HCT116 (cell line): ENCODE measurements at regions not wholly inside any gene's neighbourhood (a gene's known extent, or its start where the extent isn't known, plus 50 kb on each side); places are given as distances from the start of the nearest gene placed in this dataset.

Experiments
- ATAC-seq: fragments of 200-7000 bp; cut with Tn5 transposase; 2 replicates; pipeline ENCODE4 v1.9.1; 2020; ENCODE audit warnings: mild to moderate bottlenecking, moderate library complexity
- BruUV-seq: library from RNA; stranded (reverse); fragments of 400-500 nt; replicated peaks from 2 replicates; lab custom pipeline; 2021; lab: Mats Ljungman, UMichigan
- CTCF ChIA-PET: fragments of 300-600 bp; sonication (Branson Sonifier 250); formaldehyde crosslinking; loops from one replicate; lab custom pipeline; 2021; ENCODE audit warnings: antibody characterized with exemption; lab: Charles Lee
- POLR2A ChIA-PET: fragments of 300-600, 350-600 bp; sonication (Branson Sonifier 250); formaldehyde crosslinking; loops from one replicate; lab custom pipeline; 2021; ENCODE audit warnings: antibody characterized with exemption; lab: Charles Lee
- RAD21 ChIA-PET, 2 experiments: fragments of 300-600 bp; sonication (Branson Sonifier 250); formaldehyde crosslinking; loops; one replicate each; lab custom pipeline; 2023; ENCODE audit warnings: low total read pairs in 2 of 2; ENCODE audit not compliant: uncharacterized antibody in 2 of 2, unreplicated experiment in 2 of 2, low non-redundant PET in 1 of 2; lab: Charles Lee
- DNase-seq: peaks from one replicate; pipeline ENCODE4 v3.0.0-alpha.2; 2010; ENCODE audit warnings: low read depth, low spot score
- H2AFZ ChIP-seq: fragments of 200-600 bp; shearing (Covaris generic), sonication (generic); 2 replicates; pipeline ENCODE4 v1.6.1; 2017; ENCODE audit warnings: low read depth, mixed run types, mixed read lengths, antibody characterized with exemption, low read length; ENCODE audit not compliant: poor library complexity, severe bottlenecking
- H3K27ac ChIP-seq: 2 replicates; pipeline ENCODE4 v1.5.1; 2012; ENCODE audit warnings: low read depth, low read length
- H3K27me3 ChIP-seq: fragments of 200-600 bp; sonication (generic); 2 replicates; pipeline ENCODE4 v1.6.1; 2016; ENCODE audit warnings: mixed run types, low read length, mixed read lengths; ENCODE audit not compliant: insufficient read depth
- H3K36me3 ChIP-seq, 2 experiments: fragments of 200-500 bp in 1 of 2; fragments of 200-600 bp in 1 of 2; sonication (Bioruptor generic) in 1 of 2; sonication (generic) in 1 of 2; 2 replicates each; pipeline versions ENCODE4 v1.5.1 to v1.6.1; 2014 to 2016; ENCODE audit warnings: low read length in 2 of 2, inconsistent platforms in 1 of 2, mixed read lengths in 1 of 2, mixed run types in 1 of 2; ENCODE audit not compliant: insufficient read depth in 2 of 2, control insufficient read depth in 1 of 2
- H3K4me1 ChIP-seq, 2 experiments: fragments of 200-600 bp in 1 of 2; sonication (generic) in 1 of 2; 2 replicates each; pipeline versions ENCODE4 v1.5.1 to v1.6.1; 2012 to 2017; ENCODE audit warnings: low read length in 2 of 2, inconsistent platforms in 1 of 2, mild to moderate bottlenecking in 1 of 2, mixed read lengths in 1 of 2, mixed run types in 1 of 2, moderate library complexity in 1 of 2; ENCODE audit not compliant: insufficient read depth in 2 of 2, control insufficient read depth in 1 of 2
- H3K4me2 ChIP-seq: fragments of 200-600 bp; sonication (generic); 2 replicates; pipeline ENCODE4 v1.6.1; 2017; ENCODE audit warnings: mixed run types, low read length, mixed read lengths
- H3K4me3 ChIP-seq, 2 experiments: fragments of 200-600 bp in 1 of 2; sonication (generic) in 1 of 2; replicated peaks in 1 of 2; 2 replicates each; pipeline ENCODE4 v1.5.1; 2011 to 2016; ENCODE audit warnings: low read length in 2 of 2, control low read depth in 1 of 2, low read depth in 1 of 2, mild to moderate bottlenecking in 1 of 2, mixed read lengths in 1 of 2, mixed run types in 1 of 2
- H3K79me2 ChIP-seq: fragments of 200-600 bp; sonication (generic); 2 replicates; pipeline ENCODE4 v1.6.1; 2017; ENCODE audit warnings: mild to moderate bottlenecking, mixed run types, low read length, moderate library complexity, mixed read lengths; ENCODE audit not compliant: insufficient read depth
- H3K9ac ChIP-seq: fragments of 200-600 bp; sonication (generic); 2 replicates; pipeline ENCODE4 v1.6.1; 2016; ENCODE audit warnings: low read length, mixed read lengths
- H3K9me2 ChIP-seq: fragments of 200-600 bp; sonication (generic), shearing (Covaris generic); 2 replicates; pipeline ENCODE4 v1.6.1; 2017; ENCODE audit warnings: mixed run types, mild to moderate bottlenecking, moderate library complexity; ENCODE audit not compliant: insufficient read depth
- H3K9me3 ChIP-seq, 2 experiments: fragments of 200-500 bp in 1 of 2; fragments of 200-600 bp in 1 of 2; sonication (Bioruptor generic) in 1 of 2; sonication (generic) in 1 of 2; 2 replicates each; pipeline ENCODE4 v1.6.1; 2014 to 2017; ENCODE audit warnings: low read length in 2 of 2, mixed read lengths in 2 of 2, inconsistent platforms in 1 of 2, low read depth in 1 of 2, mild to moderate bottlenecking in 1 of 2, mixed run types in 1 of 2, moderate library complexity in 1 of 2; ENCODE audit not compliant: control insufficient read depth in 1 of 2, insufficient read depth in 1 of 2
- H4K20me1 ChIP-seq: fragments of 200-600 bp; sonication (generic), shearing (Covaris generic); 2 replicates; pipeline ENCODE4 v1.6.1; 2017; ENCODE audit warnings: mixed run types, mild to moderate bottlenecking, moderate library complexity; ENCODE audit not compliant: insufficient read depth
- RAD21 ChIP-seq: IDR thresholded peaks from 2 replicates; pipeline ENCODE4 v1.6.1; 2012; ENCODE audit warnings: low read depth, mild to moderate bottlenecking
- intact Hi-C: fragments of 100-400 bp; cut with micrococcal nuclease; formaldehyde crosslinking; loops from 2 replicates; pipeline ENCODE4 v1.10.0; 2022
- TF ChIP-seq, protein P1 (sequence below), 3 experiments: fragments of 200-600 bp in 1 of 3; sonication (generic) in 1 of 3; IDR thresholded peaks in 2 of 3; conservative IDR thresholded peaks in 1 of 3; 2 replicates each; pipeline ENCODE4 v1.5.1; 2012 to 2017; ENCODE audit warnings: low read depth in 2 of 3, low read length in 2 of 3, antibody characterized with exemption in 1 of 3, borderline replicate concordance in 1 of 3, control low read depth in 1 of 3, mild to moderate bottlenecking in 1 of 3, mixed read lengths in 1 of 3, mixed run types in 1 of 3, moderate library complexity in 1 of 3; ENCODE audit not compliant: insufficient read depth in 1 of 3
- TF ChIP-seq, protein P2 (sequence below): IDR thresholded peaks from 2 replicates; pipeline ENCODE4 v1.6.1; 2011; ENCODE audit warnings: mild to moderate bottlenecking, low read length, moderate library complexity; ENCODE audit not compliant: insufficient replicate concordance; ENCODE audit errors: extremely low read depth

DNA sequence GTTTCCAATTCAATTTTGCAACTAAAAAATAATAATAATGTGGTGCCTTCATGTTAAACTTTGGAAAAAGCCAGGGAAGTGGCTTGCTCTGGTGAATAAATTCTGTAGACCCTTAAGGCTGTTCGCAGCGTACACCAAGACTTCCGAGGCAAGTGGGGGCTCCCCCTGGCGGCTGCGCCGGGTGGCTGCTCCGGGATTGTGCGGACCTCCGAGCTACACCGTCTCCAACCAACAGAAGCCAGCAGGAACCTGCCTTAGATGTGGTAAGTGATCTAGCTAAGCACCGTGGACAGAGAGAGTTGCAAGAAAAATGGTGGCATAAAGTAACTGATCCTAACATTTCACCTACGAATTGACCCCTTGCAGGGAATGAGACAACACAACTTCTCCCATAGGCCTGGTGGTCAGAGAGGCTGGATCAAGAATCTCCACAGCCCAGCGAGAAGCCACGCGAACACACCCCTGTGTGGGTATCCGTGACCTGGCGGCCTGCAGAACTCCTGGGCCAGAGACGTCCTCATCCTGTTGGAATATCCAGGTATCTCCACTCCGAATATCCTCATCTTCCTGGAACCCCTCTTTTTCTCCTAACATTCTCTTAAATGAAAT is 69.6 kb downstream of the TBXT start:
- POLR2A ChIA-PET: no interaction called here
- H2AFZ ChIP-seq: peak overlapping the region; percentile 52
- no peaks in the 10 kb centered on the region for H3K27me3 ChIP-seq
- TF ChIP-seq, protein P1, sequence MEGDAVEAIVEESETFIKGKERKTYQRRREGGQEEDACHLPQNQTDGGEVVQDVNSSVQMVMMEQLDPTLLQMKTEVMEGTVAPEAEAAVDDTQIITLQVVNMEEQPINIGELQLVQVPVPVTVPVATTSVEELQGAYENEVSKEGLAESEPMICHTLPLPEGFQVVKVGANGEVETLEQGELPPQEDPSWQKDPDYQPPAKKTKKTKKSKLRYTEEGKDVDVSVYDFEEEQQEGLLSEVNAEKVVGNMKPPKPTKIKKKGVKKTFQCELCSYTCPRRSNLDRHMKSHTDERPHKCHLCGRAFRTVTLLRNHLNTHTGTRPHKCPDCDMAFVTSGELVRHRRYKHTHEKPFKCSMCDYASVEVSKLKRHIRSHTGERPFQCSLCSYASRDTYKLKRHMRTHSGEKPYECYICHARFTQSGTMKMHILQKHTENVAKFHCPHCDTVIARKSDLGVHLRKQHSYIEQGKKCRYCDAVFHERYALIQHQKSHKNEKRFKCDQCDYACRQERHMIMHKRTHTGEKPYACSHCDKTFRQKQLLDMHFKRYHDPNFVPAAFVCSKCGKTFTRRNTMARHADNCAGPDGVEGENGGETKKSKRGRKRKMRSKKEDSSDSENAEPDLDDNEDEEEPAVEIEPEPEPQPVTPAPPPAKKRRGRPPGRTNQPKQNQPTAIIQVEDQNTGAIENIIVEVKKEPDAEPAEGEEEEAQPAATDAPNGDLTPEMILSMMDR (IDR thresholded peaks at IDR 0.05 in 2 of 3, conservative IDR thresholded peaks at IDR 0.05 in 1 of 3; ENCODE audit: borderline replicate concordance in 1 of 3, insufficient read depth in 1 of 3, low read depth in 2 of 3, low read length in 2 of 3): peak; percentile 64 to 97 (median 89)
- peak; percentile 66 for TF ChIP-seq RAD21
- TF ChIP-seq, protein P2, sequence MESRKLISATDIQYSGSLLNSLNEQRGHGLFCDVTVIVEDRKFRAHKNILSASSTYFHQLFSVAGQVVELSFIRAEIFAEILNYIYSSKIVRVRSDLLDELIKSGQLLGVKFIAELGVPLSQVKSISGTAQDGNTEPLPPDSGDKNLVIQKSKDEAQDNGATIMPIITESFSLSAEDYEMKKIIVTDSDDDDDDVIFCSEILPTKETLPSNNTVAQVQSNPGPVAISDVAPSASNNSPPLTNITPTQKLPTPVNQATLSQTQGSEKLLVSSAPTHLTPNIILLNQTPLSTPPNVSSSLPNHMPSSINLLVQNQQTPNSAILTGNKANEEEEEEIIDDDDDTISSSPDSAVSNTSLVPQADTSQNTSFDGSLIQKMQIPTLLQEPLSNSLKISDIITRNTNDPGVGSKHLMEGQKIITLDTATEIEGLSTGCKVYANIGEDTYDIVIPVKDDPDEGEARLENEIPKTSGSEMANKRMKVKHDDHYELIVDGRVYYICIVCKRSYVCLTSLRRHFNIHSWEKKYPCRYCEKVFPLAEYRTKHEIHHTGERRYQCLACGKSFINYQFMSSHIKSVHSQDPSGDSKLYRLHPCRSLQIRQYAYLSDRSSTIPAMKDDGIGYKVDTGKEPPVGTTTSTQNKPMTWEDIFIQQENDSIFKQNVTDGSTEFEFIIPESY: no peak
- H3K79me2 ChIP-seq: no peaks in the 10 kb centered on the region
- DNase-seq (peak; percentile 49), ATAC-seq (peak; percentile 97)
- BruUV-seq: no TSS peak
- CTCF ChIA-PET: interaction anchor here (0.7 to 2.7 kb wide), 9 partner anchors 8 to 658 kb away, joined by 3 to 24 read pairs (median 4); no protein-coding TSS in a partner anchor
- H3K4me1 ChIP-seq: peaks cover 0 to 6% of the 10 kb centered on the region in 2 experiments; a peak in 1 of 4 replicates
- H3K9me2 ChIP-seq: no peaks in the 10 kb centered on the region
- no peak overlapping the region for H3K9ac ChIP-seq
- H4K20me1 ChIP-seq: no peaks in the 10 kb centered on the region
- H3K27ac ChIP-seq: no peak overlapping the region
- H3K9me3 ChIP-seq: no peaks in the 10 kb centered on the region; a peak in 1 of 4 replicates
- H3K36me3 ChIP-seq: no peaks in the 10 kb centered on the region
- RAD21 ChIA-PET: interaction anchor here in 1 of 2 experiments (0.7 kb wide), 2 partner anchors 176 to 661 kb away, joined by 3 read pairs; no protein-coding TSS in a partner anchor
- H3K4me3 ChIP-seq: peak overlapping the region; percentile 29 to 54
- peak overlapping the region; percentile 78 for H3K4me2 ChIP-seq
- intact Hi-C loops: loop anchor here (1.0 to 2.0 kb wide), 2 partner anchors 208 to 657 kb away; no protein-coding TSS in a partner anchor
